Right atrium auricular region (tissue), 2 donors: ENCODE measurements at regions not wholly inside any gene's neighbourhood (a gene's known extent, or its start where the extent isn't known, plus 50 kb on each side); places are given as distances from the start of the nearest gene placed in this dataset.
"Not testable (repeated sequence)": the region's sequence is repeated elsewhere in the genome, so short reads cannot be mapped to it uniquely, and the experiment has no call there.

Experiments used
- DNase-seq: peaks from one replicate; pipeline ENCODE4 v3.0.0-alpha.2; 2019; ENCODE audit warnings: low spot score
- H3K27ac ChIP-seq, 2 donors: fragments of 200-600 bp; sonication (generic); 1 replicate in 1 of 2; 2 replicates in 1 of 2; pipeline ENCODE4 v1.5.1; 2016 to 2019
- H3K27me3 ChIP-seq, 2 donors: fragments of 200-600 bp; sonication (generic); one replicate each; pipeline versions ENCODE4 v1.5.1 to v1.6.0; 2017 to 2019
- H3K36me3 ChIP-seq: fragments of 200-600 bp; sonication (generic); one replicate; pipeline ENCODE4 v1.5.1; 2016
- H3K4me1 ChIP-seq, 2 donors: fragments of 200-600 bp; sonication (generic); one replicate each; pipeline versions ENCODE4 v1.5.1 to v1.6.0; 2017 to 2019
- H3K4me3 ChIP-seq, 2 donors: fragments of 200-600 bp; sonication (generic); 1 replicate in 1 of 2; 2 replicates in 1 of 2; pipeline ENCODE4 v1.5.1; 2017 to 2019; ENCODE audit warnings: mild to moderate bottlenecking in 1 of 2, moderate library complexity in 1 of 2
- H3K9me3 ChIP-seq, 2 donors: fragments of 200-600 bp; sonication (generic); one replicate each; pipeline ENCODE4 v1.5.1; 2019
- TF ChIP-seq, protein P1 (sequence below), 2 donors: fragments of 200-600 bp; sonication (generic); IDR thresholded peaks; one replicate each; pipeline ENCODE4 v1.5.1; 2019; ENCODE audit warnings: antibody characterized with exemption in 2 of 2

DNA sequence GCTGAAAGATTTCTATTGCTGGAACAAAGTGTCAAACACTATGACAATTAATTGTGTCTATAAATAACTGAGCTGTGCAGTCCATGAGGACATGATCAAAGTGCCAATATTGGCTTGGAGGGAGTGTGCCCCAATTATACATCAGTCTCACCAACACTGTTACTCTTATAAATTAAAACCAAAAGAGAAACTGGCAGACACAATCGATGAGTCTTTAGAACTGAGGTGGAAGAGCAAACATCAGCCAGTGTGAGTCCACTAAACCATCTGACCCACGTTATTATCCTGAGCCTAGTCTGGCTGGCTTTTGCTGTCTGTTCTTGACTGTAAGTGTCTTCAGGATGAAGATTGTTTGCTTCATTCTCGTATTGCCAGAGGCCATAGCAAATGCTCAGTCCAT is 98.9 kb downstream of the OLIG3 start:
- Histone ChIP-seq H3K27ac (no peak overlapping the region), H3K4me3 (no peak overlapping the region), H3K27me3 (no peaks in the 10 kb centered on the region), H3K4me1 (no peaks in the 10 kb centered on the region), H3K9me3 (no peaks in the 10 kb centered on the region), H3K36me3 (no peaks in the 10 kb centered on the region)
- TF ChIP-seq, protein P1, sequence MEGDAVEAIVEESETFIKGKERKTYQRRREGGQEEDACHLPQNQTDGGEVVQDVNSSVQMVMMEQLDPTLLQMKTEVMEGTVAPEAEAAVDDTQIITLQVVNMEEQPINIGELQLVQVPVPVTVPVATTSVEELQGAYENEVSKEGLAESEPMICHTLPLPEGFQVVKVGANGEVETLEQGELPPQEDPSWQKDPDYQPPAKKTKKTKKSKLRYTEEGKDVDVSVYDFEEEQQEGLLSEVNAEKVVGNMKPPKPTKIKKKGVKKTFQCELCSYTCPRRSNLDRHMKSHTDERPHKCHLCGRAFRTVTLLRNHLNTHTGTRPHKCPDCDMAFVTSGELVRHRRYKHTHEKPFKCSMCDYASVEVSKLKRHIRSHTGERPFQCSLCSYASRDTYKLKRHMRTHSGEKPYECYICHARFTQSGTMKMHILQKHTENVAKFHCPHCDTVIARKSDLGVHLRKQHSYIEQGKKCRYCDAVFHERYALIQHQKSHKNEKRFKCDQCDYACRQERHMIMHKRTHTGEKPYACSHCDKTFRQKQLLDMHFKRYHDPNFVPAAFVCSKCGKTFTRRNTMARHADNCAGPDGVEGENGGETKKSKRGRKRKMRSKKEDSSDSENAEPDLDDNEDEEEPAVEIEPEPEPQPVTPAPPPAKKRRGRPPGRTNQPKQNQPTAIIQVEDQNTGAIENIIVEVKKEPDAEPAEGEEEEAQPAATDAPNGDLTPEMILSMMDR (IDR thresholded peaks at IDR 0.05), result no peak
- no peak for DNase-seq

DNA sequence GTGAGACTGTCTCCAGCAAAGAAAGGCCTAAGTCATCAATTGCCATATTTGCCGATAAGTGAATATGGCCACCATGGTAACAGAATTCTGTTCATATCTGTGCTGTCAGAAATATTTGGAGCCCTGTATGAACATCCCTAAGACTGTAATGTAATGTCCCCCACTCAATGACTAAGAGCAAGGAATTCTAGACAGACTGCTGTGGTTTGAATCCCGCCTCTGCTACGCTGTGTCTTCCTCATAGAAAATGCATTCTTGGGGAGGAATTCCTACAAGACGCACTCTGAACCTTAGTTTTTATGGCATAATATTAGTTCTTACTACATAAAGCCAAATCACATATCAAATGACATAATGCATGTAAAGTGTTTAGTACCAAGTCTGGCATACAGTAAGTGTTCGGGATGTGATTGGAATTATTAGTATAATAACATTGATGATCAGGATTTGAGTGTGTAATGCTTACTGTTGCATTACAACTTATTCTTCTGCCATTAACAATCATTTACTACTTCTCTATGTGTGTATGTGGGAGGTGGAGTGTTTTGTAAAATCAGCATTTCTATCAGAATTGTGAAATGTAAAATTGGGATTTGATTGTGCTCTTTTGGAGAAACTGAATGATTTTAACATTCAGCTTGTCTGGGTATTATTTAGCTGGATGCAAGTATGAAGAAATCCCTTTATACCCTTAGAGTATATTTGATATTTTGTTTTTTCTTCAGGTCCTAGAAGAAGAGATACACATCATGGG is 103.0 kb downstream of the OLIG3 start:
- Histone ChIP-seq H3K36me3 (no peaks in the 10 kb centered on the region), H3K9me3 (no peaks in the 10 kb centered on the region), H3K27ac (no peak overlapping the region), H3K4me3 (no peak overlapping the region), H3K27me3 (no peaks in the 10 kb centered on the region), H3K4me1 (no peaks in the 10 kb centered on the region)
- DNase-seq, result no peak
- TF ChIP-seq, protein P1 (IDR thresholded peaks at IDR 0.05), result no peak

DNA sequence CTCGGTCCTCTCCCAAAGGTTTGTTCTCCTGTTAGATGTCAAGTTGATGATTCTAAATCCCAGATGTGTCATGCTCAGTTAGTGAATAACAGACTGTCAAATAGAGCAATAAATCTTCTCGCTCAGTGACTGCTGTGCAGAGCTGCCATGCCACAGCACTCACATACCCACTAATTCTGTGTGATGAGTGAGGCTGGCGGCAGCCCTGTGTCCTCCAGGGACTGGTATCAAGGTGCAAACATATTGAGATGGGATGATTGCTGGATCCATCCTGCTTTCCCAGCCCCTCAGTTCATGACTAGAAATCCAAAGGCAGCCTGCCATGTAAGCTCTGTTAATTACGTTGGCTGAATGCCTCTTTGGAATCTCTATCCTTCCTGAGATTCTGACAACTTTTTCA is 103.9 kb downstream of the OLIG3 start:
- Histone ChIP-seq H3K9me3 (no peaks in the 10 kb centered on the region), H3K27me3 (no peaks in the 10 kb centered on the region), H3K27ac (no peak overlapping the region), H3K36me3 (no peaks in the 10 kb centered on the region), H3K4me3 (no peak overlapping the region), H3K4me1 (no peaks in the 10 kb centered on the region)
- DNase-seq, result no peak
- TF ChIP-seq, protein P1 (IDR thresholded peaks at IDR 0.05), result no peak

DNA sequence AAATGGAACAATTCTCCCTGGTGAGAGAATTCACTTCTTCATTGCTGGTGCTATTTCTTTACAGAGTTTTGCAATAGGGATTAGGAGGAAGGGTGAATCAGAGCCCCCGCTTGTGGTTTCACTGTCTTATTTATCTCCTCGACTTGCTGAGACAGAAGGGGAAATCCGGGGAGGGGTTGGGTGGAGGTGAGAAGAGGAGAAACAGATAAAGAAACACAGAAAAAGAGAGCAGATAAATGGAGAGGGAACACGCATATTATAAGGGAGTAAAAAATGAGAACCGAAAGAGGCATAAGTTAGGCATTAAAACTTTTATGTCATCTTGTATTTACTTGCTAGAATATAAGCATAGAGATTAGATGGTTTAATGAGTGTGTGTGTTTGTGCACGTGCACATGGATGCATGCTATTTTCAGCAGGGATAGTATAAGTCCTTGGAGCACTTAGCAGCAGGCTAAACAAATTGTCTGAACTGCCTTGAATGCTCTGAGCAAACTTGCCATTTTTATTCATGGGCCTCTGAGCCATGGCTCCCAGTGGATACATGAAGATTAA is 105.0 kb downstream of the OLIG3 start:
- DNase-seq, result no peak
- no peaks in the 10 kb centered on the region for H3K9me3 ChIP-seq
- H3K4me3 ChIP-seq, result no peak overlapping the region
- TF ChIP-seq, protein P1 (IDR thresholded peaks at IDR 0.05), result no peak
- H3K27me3 ChIP-seq, result no peaks in the 10 kb centered on the region
- no peaks in the 10 kb centered on the region for H3K36me3 ChIP-seq
- H3K27ac ChIP-seq, result no peak overlapping the region
- no peaks in the 10 kb centered on the region for H3K4me1 ChIP-seq

DNA sequence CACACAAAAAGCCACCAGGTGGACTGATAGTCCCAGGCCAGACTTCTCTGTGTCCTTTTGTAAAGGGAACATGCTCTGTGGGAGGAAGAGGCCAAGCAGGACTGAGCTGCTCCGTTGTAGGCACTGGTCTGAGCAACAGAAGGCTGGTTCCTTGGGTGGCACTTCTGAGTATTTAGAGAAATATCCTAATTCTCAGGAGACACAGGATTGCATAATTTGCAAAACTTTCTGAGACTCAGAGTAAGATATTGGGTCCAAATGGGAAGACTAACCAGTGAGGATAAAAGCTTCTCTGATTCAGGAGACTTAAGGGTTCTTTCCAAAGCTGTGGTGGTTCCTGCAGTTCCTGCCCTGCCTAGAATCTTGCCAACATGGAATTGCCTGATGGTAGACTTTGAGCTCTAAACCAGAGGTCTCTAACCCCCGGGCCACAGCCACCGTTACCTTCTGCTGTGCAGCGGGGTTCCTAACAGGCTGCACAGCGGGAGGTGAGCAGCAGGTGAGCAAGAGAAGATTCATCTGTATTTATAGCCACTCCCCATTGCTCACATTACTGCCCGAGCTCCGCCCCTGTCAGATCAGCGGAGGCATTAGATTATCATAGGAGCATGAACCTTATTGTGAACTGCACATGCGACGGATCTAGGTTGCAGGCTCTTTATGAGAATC is 107.0 kb downstream of the OLIG3 start:
- Histone ChIP-seq H3K4me1 (no peaks in the 10 kb centered on the region), H3K9me3 (no peaks in the 10 kb centered on the region), H3K27me3 (no peaks in the 10 kb centered on the region), H3K27ac (no peak overlapping the region), H3K4me3 (no peak overlapping the region), H3K36me3 (no peaks in the 10 kb centered on the region)
- TF ChIP-seq, protein P1 (IDR thresholded peaks at IDR 0.05), result no peak
- no peak for DNase-seq

DNA sequence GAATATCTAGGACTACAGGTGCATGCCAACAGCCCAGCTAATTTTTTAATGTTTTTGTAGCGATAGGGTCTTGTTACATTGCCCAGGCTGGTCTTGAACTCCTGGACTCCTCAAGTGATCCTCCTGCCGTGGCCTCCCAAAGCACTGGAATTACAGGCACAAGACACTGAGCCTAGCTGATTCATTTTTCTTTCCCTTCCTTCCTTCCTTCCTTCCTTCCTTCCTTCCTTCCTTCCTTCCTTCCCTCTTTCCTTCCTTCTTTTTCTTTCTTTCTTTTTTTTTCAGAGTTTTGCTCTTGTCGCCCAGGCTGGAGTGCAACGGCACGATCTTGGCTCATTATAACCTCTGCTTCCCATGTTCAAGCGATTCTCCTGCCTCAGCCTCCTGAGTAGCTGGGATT is 110.9 kb downstream of the OLIG3 start:
- not testable (repeated sequence) for H3K4me3 ChIP-seq, DNase-seq, H3K27ac ChIP-seq, H3K27me3 ChIP-seq, H3K4me1 ChIP-seq, H3K36me3 ChIP-seq
- H3K9me3 ChIP-seq, result peaks cover 0 to 21% of the 10 kb centered on the region in 2 donors
